Activated CD4-positive, alpha-beta T cell treated with anti-CD3 and anti-CD28 coated beads, Interleukin-2, amount 50 U/mL, for 24 hours (primary cell): ENCODE measurements at regions not wholly inside any gene's neighbourhood (a gene's known extent, or its start where the extent isn't known, plus 50 kb on each side); places are given as distances from the start of the nearest gene placed in this dataset.
"Not testable (repeated sequence)": the region's sequence is repeated elsewhere in the genome, so short reads cannot be mapped to it uniquely, and the experiment has no call there.

Source experiments
- DNase-seq, 2 donors: peaks; one replicate each; pipeline ENCODE4 v3.0.0-alpha.2; 2020; ENCODE audit warnings: low read depth in 1 of 2, low spot score in 1 of 2

GRCh38 chr2:196515608-196516007 lies 123.9 kb upstream of the CCDC150 start:
- DNase-seq: no peak

- no peak for DNase-seq
These were observed 123.0 kb upstream of the CCDC150 start for GRCh38 chr2:196516564-196516963.

GRCh38 chr2:196520605-196521004 lies 118.9 kb upstream of the CCDC150 start:
- DNase-seq: no peak

GRCh38 chr2:196526981-196527725 lies 112.4 kb upstream of the CCDC150 start:
- not testable (repeated sequence) for DNase-seq

- DNase-seq: no peak
These were observed 110.9 kb upstream of the CCDC150 start for GRCh38 chr2:196528486-196529223.

GRCh38 chr2:196530910-196531309 lies 108.6 kb upstream of the CCDC150 start:
- no peak for DNase-seq

GRCh38 chr2:196533772-196534397 lies 105.6 kb upstream of the CCDC150 start:
- no peak for DNase-seq

GRCh38 chr2:196534495-196534894 lies 105.0 kb upstream of the CCDC150 start:
- DNase-seq: no peak

GRCh38 chr2:196535061-196535460 lies 104.5 kb upstream of the CCDC150 start:
- no peak for DNase-seq

GRCh38 chr2:196535742-196536141 lies 103.8 kb upstream of the CCDC150 start:
- DNase-seq: no peak

GRCh38 chr2:196537311-196537710 lies 102.2 kb upstream of the CCDC150 start:
- DNase-seq: no peak

- DNase-seq: no peak
These were observed 101.3 kb upstream of the CCDC150 start for GRCh38 chr2:196538189-196538588.

- no peak for DNase-seq
These were observed 100.9 kb upstream of the CCDC150 start for GRCh38 chr2:196538646-196539045.

- DNase-seq: no peak
These were observed 94.5 kb upstream of the CCDC150 start for GRCh38 chr2:196544906-196545433.

- DNase-seq: no peak
These were observed 93.2 kb upstream of the CCDC150 start for GRCh38 chr2:196546151-196546919.

GRCh38 chr2:196549052-196549451 lies 90.5 kb upstream of the CCDC150 start:
- DNase-seq: no peak

- no peak for DNase-seq
These were observed 88.5 kb upstream of the CCDC150 start for GRCh38 chr2:196551014-196551413.

- no peak for DNase-seq
These were observed 84.4 kb upstream of the CCDC150 start for GRCh38 chr2:196555161-196555560.

GRCh38 chr2:196555726-196556125 lies 83.8 kb upstream of the CCDC150 start:
- DNase-seq: no peak

- no peak for DNase-seq
These were observed 81.0 kb upstream of the CCDC150 start for GRCh38 chr2:196558497-196558896.

- no peak for DNase-seq
These were observed 75.6 kb upstream of the CCDC150 start for GRCh38 chr2:196563876-196564275.
